HG02840 (cell line): ENCODE measurements at regions not wholly inside any gene's neighbourhood (a gene's known extent, or its start where the extent isn't known, plus 50 kb on each side); places are given as distances from the start of the nearest gene placed in this dataset.
"Not testable (repeated sequence)": the region's sequence is repeated elsewhere in the genome, so short reads cannot be mapped to it uniquely, and the experiment has no call there.

Experiments
- ATAC-seq: cut with Tn5 transposase; IDR thresholded peaks from one replicate; pipeline ENCODE4 v1.9.1; 2021; ENCODE audit warnings: mild to moderate bottlenecking, moderate library complexity, moderate number of reproducible peaks; ENCODE audit not compliant: unreplicated experiment, low FRiP score

DNA sequence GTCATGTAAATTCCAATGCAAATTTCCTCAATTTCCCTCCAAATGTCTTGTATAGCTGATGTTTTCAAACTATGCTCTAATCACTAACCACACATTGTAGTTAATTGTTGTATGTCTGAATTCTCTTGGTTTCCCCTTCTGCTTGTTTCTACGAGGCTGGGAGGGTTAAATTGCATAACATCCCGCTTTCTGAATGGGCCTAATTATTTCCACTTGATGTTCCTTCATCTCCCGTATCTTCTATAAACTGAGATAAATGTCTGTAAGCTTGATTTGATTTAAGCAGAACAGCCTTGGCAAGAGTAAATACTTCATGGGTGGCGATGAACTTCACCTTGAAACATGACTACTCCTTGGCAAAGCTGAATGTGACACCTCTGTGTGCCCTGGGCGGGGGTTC is 72.2 kb downstream of the SERINC2 start:
- no peak for ATAC-seq

DNA sequence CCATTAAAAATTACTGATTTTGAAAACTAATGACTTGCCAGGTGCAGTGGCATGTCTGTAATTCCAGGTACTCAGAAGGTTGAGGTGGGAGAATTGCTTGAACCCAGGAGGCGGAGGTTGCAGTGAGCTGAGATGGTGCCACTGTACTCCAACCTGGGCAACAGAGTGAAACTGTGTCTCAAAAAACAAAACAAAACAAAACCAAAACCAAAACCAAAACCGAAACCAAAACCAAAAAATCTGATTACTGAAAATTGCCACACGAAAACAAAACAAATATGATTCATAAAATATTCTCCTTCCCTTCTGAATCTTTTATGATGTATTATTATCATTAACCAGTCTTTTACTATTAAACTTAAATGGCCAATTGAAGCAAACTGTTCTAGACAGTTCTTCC is 74.1 kb downstream of the SERINC2 start:
- ATAC-seq: no peak

DNA sequence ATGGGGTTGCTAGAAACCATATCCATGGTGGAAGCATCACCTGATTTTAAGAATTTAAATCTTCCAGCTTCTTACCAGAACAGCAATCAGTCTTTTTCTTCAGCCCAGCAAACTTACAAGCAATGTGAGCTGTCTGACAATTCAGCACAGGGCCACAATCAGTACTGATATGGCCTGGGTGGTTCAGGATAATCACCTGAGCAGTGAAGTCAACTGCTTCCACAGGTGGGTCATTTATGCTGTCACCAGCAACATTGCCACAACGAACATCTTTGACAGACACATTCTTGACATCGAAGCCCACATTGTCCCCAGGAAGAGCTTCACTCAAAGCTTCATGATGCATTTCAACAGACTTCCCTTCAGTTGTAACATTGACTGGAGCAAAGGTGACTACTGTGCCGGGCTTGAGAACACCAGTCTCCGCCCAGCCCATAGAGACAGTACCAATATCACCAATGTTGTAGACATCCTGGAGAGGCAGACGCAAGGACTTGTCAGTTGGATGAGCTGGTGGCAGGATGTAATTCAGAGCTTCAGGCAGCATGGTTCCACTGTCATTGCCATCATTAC is 74.8 kb downstream of the SERINC2 start:
- no peak for ATAC-seq

DNA sequence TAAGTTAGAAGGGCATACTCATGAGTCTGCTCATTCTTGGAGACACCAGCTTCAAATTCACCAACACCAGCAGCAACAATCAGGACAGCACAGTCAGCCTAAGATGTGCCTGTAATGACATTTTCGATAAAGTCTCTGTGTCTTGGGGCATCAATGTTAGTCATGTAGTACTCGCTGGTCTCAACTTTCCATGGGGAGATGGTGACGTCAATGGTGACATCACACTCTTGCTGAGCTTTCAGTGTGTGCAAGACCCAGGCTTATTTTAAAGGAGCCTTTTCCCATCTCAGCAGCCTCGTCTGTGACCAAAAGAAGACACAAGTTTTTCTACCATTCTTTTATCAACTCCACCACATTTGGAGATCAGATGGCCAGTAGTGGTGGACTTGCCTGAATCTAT is 75.5 kb downstream of the SERINC2 start:
- ATAC-seq: no peak

DNA sequence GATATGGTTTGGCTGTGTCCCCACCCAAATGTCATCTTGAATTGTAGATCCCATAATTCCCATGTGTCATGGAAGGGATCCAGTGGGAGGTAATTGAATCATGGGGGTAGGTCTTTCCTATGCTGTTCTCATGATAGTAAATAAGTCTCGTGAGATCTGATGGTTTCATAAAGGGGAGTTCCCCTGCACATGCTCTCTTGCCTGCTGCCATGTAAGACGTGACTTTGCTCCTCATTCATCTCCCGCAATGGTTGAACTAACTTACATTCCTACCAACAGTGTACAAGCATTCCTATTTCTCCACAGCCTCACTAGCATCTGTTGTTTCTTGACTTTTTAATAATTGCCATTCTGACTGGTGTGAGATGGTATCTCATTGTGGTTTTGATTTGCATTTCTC is 76.6 kb downstream of the SERINC2 start:
- not testable (repeated sequence) for ATAC-seq

DNA sequence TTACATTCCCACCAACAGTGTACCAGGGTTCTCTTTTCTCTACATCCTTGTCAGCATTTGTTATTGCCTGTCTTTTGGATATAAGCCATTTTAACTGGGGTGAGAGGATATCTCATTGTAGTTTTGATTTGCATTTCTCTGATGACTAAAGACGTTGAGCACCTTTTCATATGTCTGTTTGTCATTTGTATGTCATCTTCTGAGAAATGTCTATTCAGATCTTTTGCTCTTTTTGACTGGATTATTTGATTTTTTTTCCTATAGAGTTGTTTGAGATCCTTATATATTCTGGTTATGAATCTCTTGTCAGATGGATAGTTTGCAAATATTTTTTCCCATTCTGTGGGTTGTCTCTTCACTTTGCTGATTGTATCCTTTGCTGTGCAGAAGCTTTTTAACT is 77.6 kb downstream of the SERINC2 start:
- ATAC-seq: not testable (repeated sequence)

DNA sequence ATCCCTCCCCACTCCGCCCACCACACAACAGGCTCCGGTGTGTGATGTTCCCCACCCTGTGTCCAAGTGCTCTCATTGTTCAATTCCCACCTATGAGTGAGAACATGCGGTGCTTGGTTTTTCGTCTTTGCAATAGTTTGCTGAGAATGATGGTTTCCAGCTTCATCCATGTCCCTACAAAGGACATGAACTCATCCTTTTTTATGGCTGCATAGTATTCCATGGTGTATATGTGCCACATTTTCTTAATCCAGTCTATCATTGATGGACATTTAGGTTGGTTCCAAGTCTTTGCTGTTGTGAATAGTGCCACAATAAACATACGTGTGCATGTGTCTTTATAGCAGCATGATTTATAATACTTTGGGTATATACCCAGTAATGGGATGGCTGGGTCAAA is 81.0 kb upstream of the TINAGL1 start:
- ATAC-seq: not testable (repeated sequence)

DNA sequence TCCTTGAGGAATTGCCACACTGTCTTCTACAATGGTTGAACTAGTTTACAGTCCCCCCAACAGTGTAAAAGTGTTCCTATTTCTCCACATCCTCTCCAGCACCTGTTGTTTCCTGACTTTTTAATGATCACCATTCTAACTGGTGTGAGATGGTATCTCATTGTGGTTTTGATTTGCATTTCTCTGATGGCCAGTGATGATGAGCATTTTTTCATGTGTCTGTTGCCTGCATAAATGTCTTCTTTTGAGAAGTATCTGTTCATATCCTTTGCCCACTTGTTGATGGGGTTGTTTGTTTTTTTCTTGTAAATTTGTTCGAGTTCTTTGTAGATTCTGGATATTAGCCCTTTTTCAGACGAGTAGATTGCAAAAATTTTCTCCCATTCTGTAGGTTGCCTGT is 80.5 kb upstream of the TINAGL1 start:
- ATAC-seq: not testable (repeated sequence)

DNA sequence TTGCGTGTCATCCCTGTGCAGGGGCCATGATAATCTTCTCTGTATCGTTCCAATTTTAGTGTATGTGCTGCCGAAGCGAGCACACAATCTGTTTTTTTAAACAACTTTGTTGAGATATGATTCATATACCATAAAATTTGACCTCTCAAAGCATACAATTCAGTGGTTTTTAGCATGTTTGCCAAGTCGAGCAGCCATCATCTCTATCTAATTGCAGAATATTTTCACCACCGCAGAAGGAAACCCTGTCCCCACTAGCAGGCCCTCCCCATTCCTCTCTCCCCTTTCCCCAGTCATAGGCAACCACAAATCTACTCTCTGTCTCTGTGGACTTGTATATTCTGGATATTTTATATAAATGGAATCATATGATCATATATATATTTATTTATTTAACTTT is 78.7 kb upstream of the TINAGL1 start:
- ATAC-seq: no peak

DNA sequence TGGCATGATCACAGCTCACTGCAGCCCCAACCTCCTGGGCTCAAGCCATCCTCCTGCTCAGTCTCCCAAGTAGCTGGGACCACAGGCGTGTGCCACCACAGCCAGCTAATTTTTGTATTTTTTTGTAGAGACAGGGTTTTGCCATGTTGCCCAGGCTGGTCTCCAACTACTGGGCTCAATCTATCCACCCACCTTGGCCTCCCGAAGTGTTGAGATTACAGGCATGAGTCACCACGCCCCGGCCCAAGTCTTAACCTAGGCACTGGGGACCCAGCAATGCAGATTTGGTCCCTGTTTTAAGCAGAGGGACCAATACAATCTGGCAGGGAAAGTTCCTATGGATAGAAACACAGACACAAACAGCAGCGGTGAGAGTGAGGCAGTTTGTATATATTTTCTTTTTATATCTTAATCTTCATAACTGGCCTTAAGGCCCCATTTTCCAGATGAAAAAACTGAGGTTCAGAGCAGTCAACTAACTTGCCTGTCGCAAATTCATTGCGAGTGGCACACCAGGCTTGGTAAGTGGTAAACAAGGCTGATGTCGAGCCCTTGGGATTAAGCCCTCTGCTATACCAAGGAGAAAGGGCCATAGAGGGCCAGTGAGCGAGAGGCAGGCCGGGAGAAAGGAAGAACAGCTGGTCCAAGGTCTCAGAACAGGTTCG is 77.8 kb upstream of the TINAGL1 start:
- no peak for ATAC-seq

DNA sequence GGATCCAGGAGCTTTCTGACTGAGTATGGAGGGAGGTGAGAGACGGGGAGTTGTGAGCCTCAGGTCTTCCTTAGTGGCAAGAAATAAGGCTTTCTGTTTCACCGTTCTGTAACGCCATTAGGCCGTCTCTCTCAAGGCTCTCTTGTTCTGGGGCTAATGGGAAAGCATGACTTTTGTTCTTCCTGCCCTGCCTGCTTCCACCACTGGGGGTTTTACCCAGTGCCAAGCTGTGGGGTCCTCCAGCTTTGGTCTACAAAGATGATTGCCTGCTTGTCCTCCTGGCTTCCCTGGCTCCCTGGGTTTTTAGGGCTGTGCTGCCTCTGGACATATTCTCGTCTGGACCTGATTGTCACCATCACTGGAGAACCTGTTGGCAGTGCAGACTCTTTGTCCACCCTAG is 74.8 kb upstream of the TINAGL1 start:
- no peak for ATAC-seq

DNA sequence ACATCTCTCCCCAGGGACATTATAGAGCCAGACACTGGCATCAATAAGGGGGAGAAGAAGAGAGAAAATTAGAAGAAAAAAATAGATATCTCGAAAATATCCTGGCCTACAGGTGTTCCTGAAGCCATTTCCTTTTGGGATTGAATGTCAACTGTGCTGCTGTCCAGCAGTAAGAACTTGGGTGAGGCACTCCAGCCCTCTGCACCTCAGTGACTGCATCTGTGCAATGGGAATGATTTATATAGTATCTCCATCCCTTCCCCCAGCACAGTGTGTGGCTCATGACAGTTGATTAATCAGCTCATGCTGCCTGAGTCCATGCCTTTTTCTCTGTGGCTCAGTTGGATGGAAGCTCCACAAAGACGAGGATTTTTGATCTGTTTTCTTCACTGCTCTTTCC is 74.1 kb upstream of the TINAGL1 start:
- no peak for ATAC-seq

DNA sequence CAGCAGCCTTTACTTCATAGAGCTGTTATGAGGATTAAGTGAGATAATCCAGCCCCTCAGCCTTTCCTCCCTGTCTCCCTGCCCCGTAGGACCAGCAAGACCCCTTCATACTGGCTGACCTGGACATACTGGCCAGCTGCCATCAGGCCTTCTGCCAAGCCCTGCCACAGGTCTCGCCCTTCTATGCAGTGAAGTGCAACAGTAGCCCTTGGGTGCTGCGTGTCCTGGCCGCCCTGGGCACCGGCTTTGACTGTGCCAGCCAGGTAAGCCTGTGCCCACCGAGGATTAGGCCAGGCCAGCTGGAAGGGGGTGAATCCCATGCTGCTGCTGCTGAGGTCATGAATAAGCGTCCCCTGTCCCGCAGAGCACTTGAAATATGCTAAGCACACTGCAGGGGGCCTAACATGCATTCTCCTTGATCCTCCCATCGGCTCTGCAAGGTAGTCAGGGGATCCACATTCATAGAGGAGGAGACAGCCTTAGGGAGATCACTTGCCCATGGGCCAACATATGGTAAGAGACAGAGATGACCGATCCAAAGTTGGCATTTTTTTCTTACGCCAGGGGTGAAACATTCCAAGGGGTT is 73.3 kb upstream of the TINAGL1 start:
- no peak for ATAC-seq

DNA sequence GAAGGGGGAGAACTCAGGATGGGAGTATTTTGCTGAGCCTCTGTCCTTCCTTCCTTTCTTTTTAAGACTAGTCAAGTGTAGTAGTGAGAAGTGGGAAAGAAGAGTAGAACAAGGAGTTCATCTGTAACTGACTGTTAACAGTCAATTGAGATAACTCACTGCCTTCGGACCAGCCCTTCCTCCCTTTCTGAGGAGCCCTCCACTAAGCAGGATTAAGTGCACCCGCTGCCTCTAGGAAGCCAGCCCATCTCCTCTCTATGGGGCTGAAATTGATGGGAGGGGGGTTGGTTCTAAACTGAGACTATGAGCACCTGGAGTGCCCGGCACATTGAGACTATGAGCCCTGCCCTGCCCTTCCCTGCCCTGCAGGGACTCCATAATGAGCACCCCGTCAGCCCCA is 72.7 kb upstream of the TINAGL1 start:
- no peak for ATAC-seq

DNA sequence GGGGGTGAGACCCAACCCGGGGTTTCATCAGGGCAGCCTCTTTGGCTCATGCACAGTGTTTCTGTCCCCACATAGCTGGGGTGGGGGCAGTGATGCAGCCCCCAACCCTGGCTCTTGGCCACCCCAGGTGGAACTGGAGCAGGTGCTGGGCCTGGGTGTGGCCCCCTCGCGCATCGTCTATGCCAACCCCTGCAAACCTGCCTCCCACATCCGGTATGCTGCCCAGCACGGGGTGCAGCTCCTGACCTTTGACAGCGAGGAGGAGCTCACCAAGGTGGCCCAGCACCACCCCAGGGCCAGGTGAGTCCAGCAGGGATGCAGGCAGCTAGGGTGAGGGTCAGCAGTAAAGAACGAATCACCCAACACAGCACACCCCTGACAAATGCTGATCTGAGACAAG is 72.3 kb upstream of the TINAGL1 start:
- ATAC-seq: no peak

DNA sequence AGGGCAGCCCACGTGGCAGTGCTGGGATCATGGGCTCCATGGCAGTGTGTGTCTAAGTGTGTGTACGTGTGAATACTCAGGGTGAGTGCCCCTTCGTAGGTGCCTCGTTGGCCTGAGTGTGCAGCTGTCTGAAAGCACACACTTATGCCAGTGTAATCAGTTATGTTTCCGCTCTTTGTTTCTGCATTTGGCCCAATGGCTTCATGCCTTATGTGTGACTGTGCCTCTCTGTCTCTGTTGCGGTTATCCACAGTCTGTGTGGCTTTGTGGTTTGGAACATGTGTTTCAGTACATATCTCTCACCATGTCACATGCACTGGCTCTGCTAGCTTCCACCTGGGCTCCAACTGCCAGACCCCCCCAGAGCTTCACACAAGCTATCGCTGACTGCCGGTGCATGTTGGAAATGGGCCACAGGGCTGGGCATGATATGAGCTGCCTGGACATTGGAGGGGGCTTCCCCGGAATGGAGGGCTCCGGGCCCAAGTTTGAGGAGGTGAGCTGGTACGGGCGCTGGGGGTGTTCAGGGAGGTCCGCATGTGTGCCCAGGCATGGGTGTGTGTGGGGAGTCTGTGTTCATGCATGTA is 70.3 kb upstream of the TINAGL1 start:
- ATAC-seq: peak; percentile 46

DNA sequence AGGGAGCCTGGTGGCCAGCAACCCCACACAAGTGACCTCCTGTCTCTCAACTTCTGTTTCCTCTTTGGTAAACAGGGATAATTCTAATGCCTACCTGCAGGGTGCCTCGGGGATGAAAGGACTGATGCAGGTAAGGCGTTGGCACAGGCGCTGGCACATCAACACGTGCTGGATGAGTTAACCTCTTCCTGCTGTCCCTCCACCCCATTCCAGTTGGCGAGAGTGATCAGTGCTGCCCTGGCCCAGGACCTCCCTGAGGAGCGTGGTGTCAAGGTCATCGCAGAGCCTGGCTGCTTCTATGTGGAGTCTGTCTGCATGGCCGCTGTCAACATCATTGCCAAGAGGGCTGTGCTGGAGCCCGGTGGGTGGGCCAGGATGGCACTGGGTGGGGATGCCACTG is 69.1 kb upstream of the TINAGL1 start:
- no peak for ATAC-seq

DNA sequence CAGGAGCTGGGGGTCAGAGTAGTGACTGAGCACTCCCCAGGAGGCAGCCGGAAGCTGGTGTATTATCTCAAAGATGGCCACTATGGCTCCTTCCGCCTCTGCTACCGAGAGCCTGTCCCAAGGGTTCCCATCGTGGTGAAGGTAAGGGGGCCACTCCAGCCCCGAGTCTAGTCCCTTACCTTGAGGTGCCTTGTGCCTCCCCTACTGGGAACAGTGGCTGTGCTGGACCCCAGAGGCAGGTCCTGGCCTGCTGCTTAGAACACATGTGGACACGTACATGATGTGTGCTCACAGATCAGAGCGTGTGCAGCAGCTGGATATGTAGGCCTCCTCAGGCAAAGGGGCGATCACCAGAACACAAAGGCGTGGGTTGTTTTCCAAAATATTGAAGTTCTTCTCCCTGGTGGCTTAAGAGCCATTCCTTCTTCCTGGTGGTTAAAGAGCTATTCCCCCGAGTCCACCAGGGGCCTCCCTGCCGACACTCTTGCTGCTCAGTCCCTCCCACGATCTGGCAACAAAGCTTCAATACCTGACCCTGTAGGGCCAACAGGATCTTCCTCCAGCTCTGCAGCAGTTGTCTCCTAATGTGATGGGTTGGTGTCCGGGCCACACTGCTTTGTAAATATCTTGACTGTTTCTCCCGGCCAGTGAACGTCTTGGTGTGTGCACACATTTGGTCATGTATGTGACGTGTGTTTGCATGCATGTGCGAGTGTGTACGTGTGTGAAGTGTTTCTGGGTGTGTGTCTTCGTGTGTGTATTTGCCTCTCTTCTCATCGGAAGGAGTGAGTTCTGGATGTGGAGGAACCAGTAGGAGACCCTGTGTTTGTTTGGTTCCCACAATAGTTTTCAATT is 68.4 kb upstream of the TINAGL1 start:
- ATAC-seq: no peak

DNA sequence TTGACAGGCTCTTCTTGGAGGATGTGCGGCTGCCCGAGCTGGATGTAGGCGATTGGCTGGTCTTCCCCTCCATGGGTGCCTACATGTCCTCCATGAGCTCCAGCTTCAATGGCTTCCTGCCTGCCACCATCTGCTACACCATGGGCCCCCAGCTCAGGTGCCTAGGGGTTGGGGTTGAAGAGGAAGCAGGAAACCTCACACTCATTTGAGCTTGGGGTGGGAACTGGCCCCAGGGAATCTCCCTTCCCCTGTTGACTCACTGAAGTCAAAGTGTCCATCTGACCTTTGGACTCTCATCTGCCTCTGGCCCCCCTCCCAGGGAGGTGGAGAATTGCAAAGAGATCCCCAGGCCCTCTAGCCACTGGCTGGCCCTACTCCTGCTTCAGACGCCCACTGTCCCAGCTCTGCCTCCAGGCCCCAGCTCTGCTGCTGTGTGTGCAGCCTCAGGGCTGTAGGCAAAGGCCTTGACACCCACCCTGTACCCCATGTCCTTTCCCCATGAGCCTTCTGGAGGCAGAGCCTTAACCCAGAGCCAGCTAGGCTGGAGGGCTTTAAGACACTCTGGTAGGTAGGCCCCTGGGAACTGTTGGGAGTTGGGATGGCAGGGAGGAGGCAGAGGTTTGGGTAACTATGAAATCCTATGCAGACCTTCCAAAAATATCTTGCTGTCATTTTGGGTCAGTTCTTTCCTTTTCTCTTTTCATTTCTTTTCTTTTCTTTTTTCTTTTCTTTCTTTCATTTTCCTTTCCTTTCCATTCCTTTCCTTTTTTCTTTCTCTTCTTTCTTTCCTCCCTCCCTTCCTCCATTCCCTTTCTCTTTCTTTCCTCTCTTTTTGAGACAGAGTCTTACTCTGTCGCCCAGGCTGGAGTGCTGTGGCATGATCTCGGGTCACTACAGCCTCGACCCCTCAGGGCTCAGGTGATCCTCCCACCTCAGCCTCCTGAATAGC is 66.9 kb upstream of the TINAGL1 start:
- ATAC-seq: peak; percentile 40

DNA sequence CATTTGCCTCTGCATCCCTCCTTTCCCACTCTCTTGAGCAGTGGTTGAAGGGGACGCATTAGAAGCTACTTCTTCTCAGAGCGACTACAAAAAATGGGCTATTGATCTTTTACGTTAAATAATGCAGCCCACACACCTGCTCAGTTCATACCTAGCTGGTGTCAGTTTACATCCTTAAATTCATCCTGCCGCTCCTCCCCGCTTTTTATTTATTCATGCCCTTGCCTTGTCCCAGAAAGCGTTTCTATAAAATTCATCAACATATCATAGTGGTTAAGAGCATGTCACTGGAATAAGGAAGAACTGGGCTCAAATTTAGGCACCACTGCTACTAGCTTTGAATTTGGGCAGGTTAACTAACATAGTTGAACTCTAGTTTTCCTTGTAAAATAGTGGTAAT is 66.0 kb upstream of the TINAGL1 start:
- ATAC-seq: no peak
